ENCODE measurements at regions not wholly inside any gene's neighbourhood (a gene's known extent, or its start where the extent isn't known, plus 50 kb on each side); places are given as distances from the start of the nearest gene placed in this dataset.
A peak's percentile ranks its signal among the peaks of the same experiment; 100 is the strongest.
"Not testable (repeated sequence)": the region's sequence is repeated elsewhere in the genome, so short reads cannot be mapped to it uniquely, and the experiment has no call there.

DNA sequence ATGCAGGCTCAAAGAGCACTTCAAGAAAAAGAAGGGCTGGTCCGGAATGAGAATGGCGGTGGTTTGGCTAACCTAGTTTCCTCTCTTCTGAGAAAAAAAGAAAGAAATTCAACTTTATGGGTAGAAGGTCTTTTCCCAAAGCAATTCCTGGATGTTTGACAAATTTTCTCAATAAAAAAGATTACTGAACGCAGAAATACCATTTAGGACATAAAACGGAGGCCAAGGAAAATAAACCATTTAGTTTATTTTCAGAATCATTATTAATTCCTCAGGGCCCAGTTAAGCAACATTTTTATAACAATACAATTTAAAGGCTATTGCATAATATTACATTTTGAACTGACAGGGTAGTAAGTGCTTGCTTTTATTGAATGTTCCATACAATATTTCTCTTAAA is 284.6 kb upstream of the ANKRD30A start:
- no peak for DNase-seq

DNA sequence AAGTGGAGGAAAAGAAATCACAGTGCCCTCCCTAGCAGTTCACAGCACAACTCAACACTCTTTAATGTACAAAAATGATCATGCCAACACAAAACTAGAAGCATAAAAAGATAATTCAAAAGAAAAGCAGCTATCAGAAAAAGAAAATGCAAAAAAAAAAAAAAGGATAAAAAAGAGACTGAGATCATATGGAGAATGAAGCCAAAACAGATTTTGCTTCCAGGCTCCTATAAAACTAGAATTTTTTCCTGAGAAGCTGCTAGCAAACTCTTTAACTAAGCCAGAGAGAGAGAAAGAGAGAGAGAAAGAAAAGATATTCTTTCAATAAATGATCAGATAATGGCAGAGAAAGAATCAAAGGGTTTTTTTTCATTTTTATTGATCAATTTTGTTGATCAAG is 288.0 kb upstream of the ANKRD30A start:
- DNase-seq = no peak

DNA sequence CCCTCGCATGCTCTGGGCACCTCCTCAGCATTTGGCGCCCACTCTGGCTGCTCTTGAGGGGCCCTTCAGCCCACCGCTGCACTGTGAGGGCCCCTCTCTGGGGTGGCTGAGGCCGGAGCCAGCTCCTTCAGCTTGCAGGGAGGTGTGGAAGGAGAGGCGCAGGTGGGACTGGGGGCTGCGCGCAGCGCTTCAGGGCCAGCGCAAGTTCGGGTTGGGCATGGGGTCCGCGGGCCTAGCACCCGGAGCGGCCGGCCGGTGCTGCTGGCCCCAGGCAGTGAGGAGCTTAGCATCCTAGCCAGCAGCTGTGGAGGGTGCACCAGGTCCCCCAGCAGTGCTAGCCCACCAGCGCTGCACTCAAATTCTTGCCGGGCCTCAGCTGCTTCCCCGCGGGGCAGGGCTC is 305.6 kb upstream of the ANKRD30A start:
- no peak for DNase-seq

DNA sequence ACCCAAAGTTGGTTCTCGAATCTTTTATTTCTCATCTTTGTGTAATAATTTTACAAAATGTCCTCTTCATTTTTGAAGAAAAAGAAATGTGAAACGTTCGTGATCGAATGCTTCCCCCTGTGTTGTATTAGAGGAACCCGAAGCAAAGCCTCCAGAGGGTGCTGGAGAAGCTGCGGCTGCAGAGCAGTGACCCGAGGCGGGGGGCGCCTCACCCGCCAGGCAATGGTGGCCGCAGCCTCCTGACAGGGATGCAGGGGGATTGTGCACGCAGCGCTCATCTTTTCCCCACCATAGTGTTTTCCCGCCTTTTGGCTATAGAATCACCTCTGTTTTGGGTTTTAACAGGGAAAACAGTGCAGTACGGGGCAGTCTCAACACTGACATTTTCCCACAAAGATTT is 307.5 kb upstream of the ANKRD30A start:
- DNase-seq = no peak

DNA sequence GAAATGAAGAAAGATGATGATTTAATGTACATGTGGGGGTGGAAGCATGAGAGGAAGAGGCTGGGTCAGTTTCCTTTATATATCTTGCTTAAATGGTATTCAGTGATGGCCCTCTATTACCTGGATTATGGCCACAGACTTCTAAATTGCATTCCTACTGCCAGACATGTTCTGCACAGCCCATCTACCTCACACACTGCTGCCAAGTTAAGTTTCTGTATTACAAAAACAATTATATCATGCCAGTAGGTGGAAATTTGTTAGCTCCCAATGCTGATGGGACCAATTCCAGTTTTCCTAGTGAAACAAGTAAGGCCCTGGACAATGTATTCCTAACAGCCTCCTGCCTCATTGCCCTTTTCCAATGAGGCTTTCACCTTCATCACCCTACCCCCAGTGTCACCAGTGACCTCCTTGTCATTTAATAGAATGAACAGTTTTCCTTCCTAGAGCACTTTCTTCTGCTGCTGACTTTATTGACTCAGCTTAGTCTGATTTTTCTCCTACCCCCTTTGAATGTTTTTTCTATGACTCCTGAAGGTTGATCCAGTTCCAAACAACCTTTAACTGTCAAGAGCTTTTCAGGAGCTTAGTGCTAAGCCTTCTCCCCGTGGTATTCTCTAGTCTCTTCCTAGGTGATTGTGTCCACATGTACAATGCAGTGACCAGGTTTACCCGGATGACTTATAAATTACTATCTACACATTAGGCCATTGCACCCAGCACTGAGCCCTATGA is 316.6 kb upstream of the ANKRD30A start:
- DNase-seq = no peak

DNA sequence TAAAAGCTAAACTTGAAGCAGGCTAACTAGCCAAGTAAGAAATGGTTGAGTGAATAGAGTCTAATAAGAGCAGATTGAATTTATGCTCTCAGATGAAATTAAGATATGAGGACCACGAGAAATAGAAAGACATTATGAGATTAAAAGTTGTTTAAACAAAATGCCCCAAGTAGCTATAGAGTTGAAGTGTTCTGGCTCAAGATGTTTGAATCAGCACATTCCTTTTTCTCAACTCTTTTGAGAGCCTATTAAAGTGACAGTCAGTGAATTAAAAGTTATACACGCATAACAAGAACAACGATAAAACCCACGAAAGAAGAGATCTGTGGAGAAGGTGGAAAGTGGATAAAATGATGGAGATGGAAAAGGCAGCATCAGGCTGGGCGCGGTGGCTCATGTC is 322.2 kb upstream of the ANKRD30A start:
- no peak for DNase-seq

DNA sequence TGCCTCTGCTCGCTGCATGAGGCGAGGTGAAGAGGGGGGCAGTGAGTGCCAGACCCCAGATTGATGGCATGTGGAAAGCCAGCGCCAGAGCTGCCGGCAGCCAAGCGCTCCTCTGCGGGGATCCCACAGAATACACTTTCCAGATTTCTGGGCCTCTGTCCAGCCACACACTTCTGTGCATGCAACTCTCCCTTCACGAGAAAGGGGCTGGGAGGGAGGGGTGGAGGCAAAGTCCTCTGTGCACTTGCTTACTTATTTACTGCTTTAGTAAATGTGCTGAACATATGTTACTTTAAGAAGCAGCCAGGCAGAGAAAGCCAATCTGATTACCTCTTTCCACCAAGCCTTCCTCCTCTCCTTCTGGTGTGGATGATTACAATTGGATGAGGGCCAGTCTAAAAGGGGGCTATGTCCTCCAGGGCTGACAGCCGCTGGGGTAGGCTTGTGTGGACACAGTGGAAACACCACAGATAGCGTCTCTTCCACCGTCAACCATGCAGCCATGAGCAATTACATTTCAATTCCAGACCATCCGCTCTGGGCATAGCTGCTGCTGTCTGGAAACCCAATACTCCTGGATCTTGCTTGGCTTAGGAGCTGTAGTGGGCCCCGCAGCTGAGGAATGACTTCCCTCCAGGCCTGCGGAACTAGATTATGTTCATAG is 322.8 kb upstream of the ANKRD30A start:
- DNase-seq = peak; percentile 33

DNA sequence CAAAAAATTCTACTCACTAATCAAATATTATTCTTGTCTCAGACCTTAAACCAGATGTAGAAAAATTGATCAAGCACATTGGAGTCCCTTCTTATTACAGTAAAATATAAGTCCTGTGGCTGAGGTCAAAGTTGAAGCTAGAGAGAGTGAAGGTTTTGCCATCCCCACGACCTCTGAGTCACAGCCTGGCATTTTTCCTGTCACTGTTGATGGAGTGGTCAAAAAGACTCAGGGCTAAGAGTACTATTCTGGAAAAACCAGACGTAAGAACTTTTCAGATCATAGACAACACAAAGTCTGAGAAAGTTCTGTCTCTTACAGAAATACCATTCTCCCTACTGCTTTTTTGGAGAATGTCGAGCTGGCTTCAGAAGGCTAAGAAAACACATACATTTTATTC is 323.7 kb upstream of the ANKRD30A start:
- no peak for DNase-seq

DNA sequence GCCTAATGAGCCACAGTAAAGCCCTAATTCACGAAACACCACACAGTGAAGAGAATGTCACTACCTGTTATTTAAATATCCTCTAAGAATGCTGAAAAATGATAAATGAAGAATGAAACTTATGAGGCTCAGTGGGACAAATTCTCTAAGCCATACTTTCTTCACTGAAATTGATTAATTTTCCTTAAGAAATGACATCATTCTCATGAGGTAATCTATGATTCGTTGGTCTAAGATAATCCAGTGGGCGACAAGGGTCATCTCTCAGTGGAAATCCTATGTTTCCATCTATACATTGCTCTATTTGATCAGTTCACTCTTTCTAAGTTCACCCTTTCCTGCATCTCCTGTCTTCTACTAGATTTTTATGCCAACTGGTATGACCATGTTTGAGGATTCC is 330.4 kb upstream of the ANKRD30A start:
- no peak for DNase-seq

DNA sequence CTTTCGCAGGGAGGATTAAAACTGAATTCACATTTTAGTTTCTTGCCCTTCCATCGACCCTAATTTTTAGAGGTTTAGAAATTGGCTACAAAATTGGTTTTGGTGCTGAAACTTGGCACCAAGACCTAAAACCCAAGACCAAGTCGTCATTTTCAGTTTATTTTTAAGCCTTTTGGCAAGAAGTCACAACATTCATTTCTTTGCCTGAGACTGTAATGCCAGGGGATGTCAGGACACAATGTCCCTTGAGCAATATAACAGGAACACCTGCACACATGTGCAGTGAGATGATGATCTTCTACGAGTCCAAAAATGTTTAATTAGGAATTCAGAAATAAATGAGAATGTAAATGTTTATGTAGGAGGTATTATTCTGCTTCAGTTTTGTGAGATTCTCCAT is 335.4 kb upstream of the ANKRD30A start:
- DNase-seq = no peak

DNA sequence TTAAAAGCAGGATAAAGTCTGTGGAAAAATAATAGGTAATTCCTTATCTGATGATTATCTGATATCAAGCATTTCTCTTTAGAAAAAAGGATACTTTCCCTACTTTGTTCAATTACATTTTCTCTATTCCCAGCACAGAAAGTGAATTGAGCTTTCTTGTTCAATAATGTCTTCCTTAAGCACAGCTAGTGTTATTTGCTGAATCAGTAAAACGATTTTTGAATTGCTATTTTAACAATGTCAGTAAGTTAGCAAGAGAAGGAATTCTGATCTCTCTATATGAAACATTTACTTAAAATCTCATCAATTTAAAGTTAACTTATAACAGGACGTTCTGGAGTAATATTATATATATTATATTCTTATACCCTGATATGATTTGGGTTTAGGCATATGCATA is 337.2 kb upstream of the ANKRD30A start:
- no peak for DNase-seq

DNA sequence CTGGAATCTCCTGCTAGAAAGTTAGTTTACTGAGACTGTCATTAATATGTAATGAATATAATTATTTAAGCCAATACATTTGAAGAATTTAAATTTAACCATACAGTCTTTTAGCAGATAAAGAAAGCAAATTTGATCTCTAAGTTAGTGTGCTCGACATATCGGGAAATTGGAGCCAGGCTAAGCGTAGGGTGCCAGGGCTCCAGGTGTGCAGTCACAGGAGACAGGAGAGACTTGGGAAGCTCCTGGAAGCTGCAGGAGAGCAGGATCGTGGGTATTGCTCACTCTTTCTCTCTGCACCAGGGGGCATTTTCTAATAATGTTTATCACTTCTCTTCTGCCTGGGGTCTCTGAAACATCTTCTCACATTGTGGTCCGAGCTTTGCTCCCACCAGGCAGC is 342.0 kb upstream of the ANKRD30A start:
- DNase-seq = no peak

DNA sequence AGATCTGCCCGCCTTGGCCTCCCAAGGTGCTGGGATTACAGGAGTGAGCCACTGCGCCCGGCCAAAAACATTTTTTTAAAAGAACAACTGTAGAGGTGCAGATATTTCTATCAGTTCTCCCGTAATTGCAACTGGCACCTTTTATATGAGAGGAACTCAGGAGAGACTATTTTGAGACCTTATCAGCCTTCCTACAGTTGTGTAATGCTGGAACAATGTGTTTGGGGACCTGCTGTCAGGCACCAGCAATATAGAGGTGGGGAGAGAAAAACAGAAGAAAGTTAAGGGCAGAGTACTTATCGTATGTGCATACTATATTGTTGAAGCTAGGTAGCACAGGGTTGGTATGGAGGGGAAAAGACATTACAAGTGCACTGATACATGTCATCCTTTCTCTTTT is 343.8 kb upstream of the ANKRD30A start:
- no peak for DNase-seq

DNA sequence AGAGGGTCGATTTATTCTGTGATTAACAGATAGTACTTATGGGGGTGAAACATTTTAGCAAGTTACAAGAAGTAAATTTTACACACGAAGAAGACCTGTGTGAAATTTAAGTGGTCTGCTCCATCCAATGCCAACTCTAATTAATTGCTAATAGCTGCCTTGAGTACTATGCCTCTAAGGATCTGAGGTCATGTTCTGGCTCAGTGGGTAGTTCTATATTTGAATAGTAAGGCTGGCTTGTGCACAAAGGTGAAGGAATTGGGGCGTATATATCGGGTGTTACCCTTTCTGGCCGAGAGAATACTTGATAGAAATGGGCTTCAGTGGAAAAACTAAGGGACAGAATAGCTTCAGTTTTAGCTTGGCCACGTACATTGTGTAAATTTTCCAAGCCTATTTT is 345.2 kb upstream of the ANKRD30A start:
- DNase-seq = peak; percentile 38

DNA sequence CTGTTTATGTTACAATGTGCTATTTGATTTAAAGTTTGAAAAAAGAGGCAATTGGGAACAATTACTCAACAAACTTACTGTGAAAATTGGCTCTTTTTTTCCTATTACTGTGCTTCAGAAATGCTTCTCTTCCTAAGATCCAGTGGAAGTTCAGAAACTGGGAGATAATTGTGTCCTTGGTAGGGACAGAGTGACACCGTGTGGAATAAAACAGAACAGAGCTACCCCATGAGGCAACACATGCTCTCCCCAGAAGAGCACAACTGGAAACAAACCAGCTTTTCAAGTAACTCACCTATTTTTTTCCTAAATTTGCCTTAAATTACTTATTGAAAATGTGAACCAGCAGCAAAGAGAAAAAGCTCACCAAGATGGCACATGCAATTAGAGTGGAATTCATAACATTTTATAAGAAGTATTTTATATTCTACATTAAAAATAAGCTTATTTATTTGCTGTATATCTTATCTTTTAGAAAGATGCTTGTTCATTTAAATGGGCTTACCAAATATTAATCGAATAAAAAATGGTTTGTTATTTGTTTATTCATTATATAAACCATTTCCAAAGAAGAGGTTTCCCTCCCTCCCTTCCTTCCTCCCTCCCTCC is 346.1 kb upstream of the ANKRD30A start:
- peak; percentile 80 for DNase-seq

DNA sequence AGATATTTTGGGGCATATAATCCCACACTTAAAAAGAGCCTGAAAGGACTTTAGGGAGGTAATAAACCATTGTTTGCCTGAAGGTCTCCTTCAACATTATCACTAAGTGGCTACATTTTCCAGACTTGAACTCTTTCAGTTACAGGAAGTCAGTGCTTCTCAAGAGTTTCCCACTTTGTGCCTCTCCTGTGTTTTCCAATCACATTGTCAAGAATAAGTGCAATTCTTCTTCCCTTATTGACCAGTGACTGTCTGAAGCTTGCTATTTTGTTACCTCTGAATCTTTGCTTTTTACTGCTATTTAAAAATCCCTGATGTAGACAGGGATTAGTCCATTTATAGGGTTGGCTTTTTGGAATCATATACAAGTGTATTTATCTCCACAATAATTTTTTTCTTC is 346.7 kb upstream of the ANKRD30A start:
- no peak for DNase-seq

DNA sequence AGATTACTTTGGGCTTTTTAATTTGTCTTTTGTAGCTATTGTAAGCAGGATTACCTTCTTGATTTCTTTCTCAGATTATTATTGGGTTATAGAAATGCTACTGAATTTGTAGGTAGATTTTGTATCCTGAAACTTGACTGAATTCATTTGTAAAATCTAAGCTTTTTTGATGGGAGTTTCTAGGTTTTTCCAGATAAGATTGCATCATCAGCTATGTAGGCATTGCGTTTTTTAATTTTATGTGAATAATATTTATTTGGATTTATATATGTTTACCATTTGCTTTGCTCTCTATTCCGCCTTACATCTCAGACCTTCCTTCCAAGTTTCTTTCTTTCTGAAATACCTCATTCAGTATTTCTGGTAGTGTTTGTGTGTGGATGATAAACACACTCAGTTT is 351.7 kb upstream of the ANKRD30A start:
- DNase-seq = no peak

DNA sequence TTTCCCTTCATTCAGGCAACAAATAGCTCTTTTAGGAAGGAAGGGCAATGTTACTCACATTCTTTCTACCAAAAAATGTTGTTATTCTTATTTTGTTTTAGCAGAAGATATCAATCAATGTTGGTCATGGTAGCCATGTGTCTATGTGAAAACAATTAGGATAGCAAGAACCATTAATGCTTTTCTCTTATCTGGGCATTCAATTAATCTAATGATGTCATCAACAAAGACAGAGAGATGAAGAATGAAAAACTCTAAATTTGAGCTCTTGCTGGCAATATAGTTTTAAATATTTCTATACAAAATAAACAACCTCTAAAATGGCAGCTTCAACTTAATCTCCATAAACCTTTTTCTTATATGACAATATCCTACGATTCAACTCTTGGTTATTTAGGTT is 353.7 kb upstream of the ANKRD30A start:
- DNase-seq = no peak

DNA sequence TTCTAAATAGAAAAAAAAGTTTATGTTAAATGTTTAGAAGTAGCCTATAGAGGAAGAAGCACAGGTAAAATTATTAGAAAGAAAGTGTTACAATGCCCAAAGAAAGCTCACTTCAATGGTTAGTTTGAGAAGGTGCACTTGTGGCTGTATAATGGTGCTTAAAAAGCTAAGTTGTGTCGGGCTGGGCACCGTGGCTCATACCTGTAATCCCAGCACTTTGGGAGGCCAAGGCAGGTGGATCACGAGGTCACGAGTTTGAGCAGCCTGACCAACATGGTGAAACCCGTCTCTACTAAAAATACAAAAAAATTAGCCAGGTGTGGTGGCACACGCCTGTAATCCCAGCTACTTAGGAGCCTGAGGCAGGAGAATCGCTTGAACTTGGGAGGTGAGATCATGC is 355.7 kb upstream of the ANKRD30A start:
- DNase-seq = not testable (repeated sequence)

DNA sequence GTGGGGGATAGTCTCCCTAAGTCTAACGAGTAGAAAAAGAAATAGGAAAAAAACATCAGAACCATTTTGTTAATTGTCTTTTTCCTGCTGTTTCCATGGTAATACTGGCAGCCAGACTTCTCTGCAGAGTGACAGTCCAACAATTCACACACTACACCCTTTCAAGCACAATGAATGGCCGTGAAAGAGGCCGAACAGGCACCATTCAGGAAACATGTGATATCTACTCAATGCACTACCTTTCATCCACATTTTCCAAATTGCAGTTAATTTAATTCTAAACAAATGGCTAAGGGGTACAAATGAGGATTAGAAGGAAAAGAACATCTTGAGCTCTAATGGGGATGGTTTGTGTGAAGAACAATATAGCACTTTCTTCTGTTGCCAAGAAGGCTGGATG is 358.5 kb upstream of the ANKRD30A start:
- DNase-seq = peak; percentile 38

DNA sequence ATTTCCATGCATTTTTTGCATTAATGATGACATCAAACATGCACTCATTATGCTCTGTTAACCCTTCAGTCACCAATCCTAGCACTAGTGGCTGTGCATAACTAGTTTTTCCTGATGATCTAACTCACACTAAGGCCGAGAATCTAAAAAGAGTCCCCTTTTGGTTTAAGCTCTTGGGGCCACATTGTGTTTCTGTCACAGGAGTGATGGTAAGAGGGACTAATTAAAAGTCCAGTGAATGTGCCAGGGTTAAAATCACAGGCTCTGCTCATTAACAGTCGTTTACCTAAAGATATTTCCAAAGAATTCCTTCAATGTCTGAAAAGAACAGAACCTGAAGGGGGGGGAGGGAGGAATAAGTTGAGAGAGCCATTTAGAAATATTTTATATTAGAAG is 359.0 kb upstream of the ANKRD30A start:
- peak; percentile 6 for DNase-seq

DNA sequence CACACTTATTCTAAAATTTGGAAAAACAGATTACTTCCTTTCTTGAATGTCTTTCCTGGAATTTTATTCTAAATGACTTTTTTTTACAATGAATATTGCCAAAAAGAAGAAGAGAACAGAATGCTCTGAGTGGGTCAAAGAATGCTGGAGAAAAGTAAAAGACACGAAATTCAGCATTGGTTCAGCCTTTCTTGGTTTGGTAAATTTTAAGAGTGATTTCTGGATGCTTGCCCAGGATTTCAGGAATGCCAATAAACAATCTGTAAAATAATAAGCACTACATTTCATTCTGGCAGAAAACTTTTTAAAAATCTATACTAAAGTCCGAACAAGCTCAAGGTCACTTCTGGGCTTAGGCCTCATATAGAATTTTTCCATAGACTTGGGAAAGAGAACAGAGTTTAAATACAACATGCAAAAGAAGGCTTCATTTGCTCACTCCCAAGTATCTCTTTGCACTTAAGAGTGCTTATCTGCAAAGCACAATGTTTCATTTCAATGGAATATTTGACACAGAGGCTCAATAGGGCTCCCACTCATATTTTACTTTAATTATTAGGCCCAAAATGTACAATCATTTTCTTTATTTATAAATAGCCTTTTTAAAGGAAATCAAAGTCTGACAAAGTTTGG is 359.5 kb upstream of the ANKRD30A start:
- DNase-seq = no peak

DNA sequence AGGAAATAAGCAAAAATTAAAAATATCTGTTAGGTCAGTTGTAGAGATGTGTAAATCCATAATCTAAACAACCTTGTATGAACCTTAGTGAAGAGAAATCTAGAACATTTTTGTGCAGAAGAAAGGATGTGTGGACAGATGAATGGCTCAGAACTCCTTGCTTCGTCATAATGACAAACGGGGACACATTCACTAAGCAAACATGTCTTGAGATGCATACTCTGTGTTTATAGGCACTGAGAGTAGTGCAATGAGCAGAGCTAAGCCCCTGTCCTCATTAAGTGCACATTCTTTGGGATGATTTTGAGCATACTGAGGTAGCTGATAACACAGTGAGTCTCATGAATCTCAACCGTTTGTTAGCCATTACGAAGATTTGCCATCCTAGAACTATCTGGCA is 360.6 kb upstream of the ANKRD30A start:
- no peak for DNase-seq

DNA sequence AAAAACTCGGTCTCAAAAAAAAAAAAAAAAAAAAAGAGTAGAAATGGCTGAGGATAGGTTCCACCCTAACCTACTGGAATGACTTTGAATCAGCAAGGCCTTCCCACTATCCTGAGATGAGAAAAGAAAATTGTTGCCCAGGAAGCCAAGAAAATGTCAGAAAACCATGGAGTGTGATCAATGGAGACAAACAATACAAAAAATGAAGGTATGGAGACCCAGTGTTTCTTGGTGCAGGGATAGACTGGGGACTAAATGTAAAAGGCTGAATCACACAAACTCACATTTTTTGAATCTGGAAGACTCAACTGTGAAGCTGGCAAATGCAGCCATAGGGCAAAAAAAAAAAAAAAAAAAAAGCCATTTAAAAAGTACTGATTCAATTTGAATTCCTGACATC is 364.3 kb upstream of the ANKRD30A start:
- no peak for DNase-seq

All from retina (tissue), 1 donor.